K562 (cell line): ENCODE measurements at regions not wholly inside any gene's neighbourhood (a gene's known extent, or its start where the extent isn't known, plus 50 kb on each side); places are given as distances from the start of the nearest gene placed in this dataset.
A peak's percentile ranks its signal among the peaks of the same experiment; 100 is the strongest.

Experiments used
- ATAC-seq: fragments of 200-7000 bp; cut with Tn5 transposase; 3 replicates; pipeline ENCODE4 v1.9.1; 2020; ENCODE audit warnings: moderate library complexity
- BruUV-seq: library from RNA; stranded (reverse); fragments of 400-500 nt; replicated peaks from 2 replicates; lab custom pipeline; 2021; lab: Mats Ljungman, UMichigan
- CTCF ChIA-PET: fragments of 300-600 bp; formaldehyde crosslinking; extraction: SDS; loops from one replicate; lab custom pipeline; 2021; ENCODE audit warnings: low intra/inter-chr PET ratio; lab: Yijun Ruan, JAX
- POLR2A ChIA-PET: fragments of 300-600, 350-650 bp; sonication (Branson Sonifier 250); formaldehyde crosslinking; extraction: SDS; loops from one replicate; lab custom pipeline; 2021; ENCODE audit warnings: antibody characterized with exemption, inconsistent platforms; lab: Yijun Ruan, JAX
- DNase-seq, 4 experiments: peaks; one replicate each; pipeline versions ENCODE4 v3.0.0 to v3.0.0-alpha.2; 2011 to 2018; ENCODE audit warnings: low spot score in 3 of 4, mixed read lengths in 3 of 4; ENCODE audit errors: extremely low read depth in 1 of 4
- FAIRE-seq: peaks from 2 replicates; lab custom pipeline; 2011; peaks lifted over from hg19 to GRCh38; lab: Jason Lieb, UNC
- H2AFZ ChIP-seq: 2 replicates; pipeline ENCODE4 v1.6.0; 2011; ENCODE audit warnings: low read depth, low read length, control low read depth, inconsistent platforms
- H3K27ac ChIP-seq: fragments of 200-600 bp; 3 replicates; pipeline ENCODE4 v1.8.0; 2011; ENCODE audit warnings: low read depth, mild to moderate bottlenecking, control low read depth, inconsistent platforms, low read length, moderate library complexity, mixed read lengths; ENCODE audit errors: extremely low read depth
- H3K27me3 ChIP-seq, 2 experiments: fragments of 300-600 bp in 1 of 2; 2 replicates in 1 of 2; 3 replicates in 1 of 2; pipeline versions ENCODE4 v1.6.0 to v1.8.0; 2011; ENCODE audit warnings: inconsistent platforms in 2 of 2, low read length in 2 of 2, mild to moderate bottlenecking in 1 of 2, mixed read lengths in 1 of 2, moderate library complexity in 1 of 2; ENCODE audit not compliant: control insufficient read depth in 2 of 2, insufficient read depth in 2 of 2
- H3K36me3 ChIP-seq: fragments of 300-600 bp; 3 replicates; pipeline ENCODE4 v1.8.0; 2011; ENCODE audit warnings: mild to moderate bottlenecking, low read length, inconsistent platforms; ENCODE audit not compliant: control insufficient read depth, insufficient read depth
- H3K4me1 ChIP-seq, 2 experiments: fragments of 200-600 bp in 1 of 2; replicated peaks in 1 of 2; 2 replicates in 1 of 2; 3 replicates in 1 of 2; pipeline versions ENCODE4 v1.5.1 to v1.8.0; 2011; ENCODE audit warnings: inconsistent platforms in 2 of 2, low read length in 2 of 2, mild to moderate bottlenecking in 1 of 2, mixed read lengths in 1 of 2, moderate library complexity in 1 of 2; ENCODE audit not compliant: control insufficient read depth in 2 of 2, insufficient read depth in 2 of 2
- H3K4me2 ChIP-seq: 2 replicates; pipeline ENCODE4 v1.6.1; 2011; ENCODE audit warnings: low read length, control low read depth, inconsistent platforms, mixed read lengths; ENCODE audit not compliant: insufficient read depth
- H3K4me3 ChIP-seq: fragments of 200-600 bp; sonication (generic), shearing (Covaris generic); 2 replicates; pipeline ENCODE4 v1.5.1; 2016; ENCODE audit warnings: control low read depth, inconsistent platforms
- H3K79me2 ChIP-seq: fragments of 200-600 bp; 3 replicates; pipeline ENCODE4 v1.8.0; 2011; ENCODE audit warnings: low read length, inconsistent platforms; ENCODE audit not compliant: control insufficient read depth, insufficient read depth
- H3K9ac ChIP-seq, 2 experiments: 2 replicates each; pipeline versions ENCODE4 v1.6.0 to v1.6.1; 2011; ENCODE audit warnings: low read depth in 2 of 2, low read length in 2 of 2, control low read depth in 1 of 2, inconsistent platforms in 1 of 2, mild to moderate bottlenecking in 1 of 2, mixed read lengths in 1 of 2; ENCODE audit not compliant: insufficient read depth in 1 of 2
- H3K9me1 ChIP-seq: one replicate; pipeline ENCODE4 v1.6.0; 2011; ENCODE audit warnings: inconsistent platforms, mild to moderate bottlenecking, low read length, moderate library complexity; ENCODE audit not compliant: control insufficient read depth, insufficient read depth
- H3K9me3 ChIP-seq: replicated peaks from 2 replicates; pipeline ENCODE4 v1.5.1; 2011; ENCODE audit warnings: low read depth, low read length, inconsistent platforms; ENCODE audit not compliant: control insufficient read depth, insufficient read depth
- H4K20me1 ChIP-seq: replicated peaks from 2 replicates; pipeline ENCODE4 v1.6.1; 2011; ENCODE audit warnings: low read length, inconsistent platforms, mixed read lengths; ENCODE audit not compliant: control insufficient read depth, insufficient read depth
- CREBBP ChIP-seq: IDR thresholded peaks from one replicate; pipeline ENCODE4 v1.6.1; 2012; ENCODE audit warnings: low read depth, mild to moderate bottlenecking, control low read depth, inconsistent platforms, low read length
- MEIS2 ChIP-seq: fragments of 450-650 bp; IDR thresholded peaks from 2 replicates; pipeline ENCODE4 v1.6.1; 2014; ENCODE audit warnings: mild to moderate bottlenecking; ENCODE audit not compliant: partially characterized antibody
- PBX2 ChIP-seq, 2 experiments: IDR thresholded peaks in 1 of 2; conservative IDR thresholded peaks in 1 of 2; 2 replicates each; pipeline ENCODE4 v1.6.1; 2016; ENCODE audit warnings: low read depth in 2 of 2, mild to moderate bottlenecking in 1 of 2, missing compliant biosample characterization in 1 of 2, missing genetic modification characterization in 1 of 2, moderate library complexity in 1 of 2
- PPARD ChIP-seq: fragments of 250-450 bp; sonication (Bioruptor Pico); IDR thresholded peaks from 2 replicates; pipeline ENCODE4 v1.8.0; 2022; ENCODE audit warnings: inconsistent platforms, mild to moderate bottlenecking, moderate library complexity
- SNAPC5 ChIP-seq: fragments of 250-450 bp; sonication (Bioruptor Pico); IDR thresholded peaks from 2 replicates; pipeline ENCODE4 v1.8.0; 2021; ENCODE audit warnings: moderate library complexity, mild to moderate bottlenecking, inconsistent platforms
- ZFP30 ChIP-seq: fragments of 250-450 bp; sonication (Bioruptor Pico); IDR thresholded peaks from 2 replicates; pipeline ENCODE4 v1.8.0; 2022; ENCODE audit warnings: moderate library complexity, mild to moderate bottlenecking, inconsistent platforms, borderline replicate concordance
- ZNF217 ChIP-seq: sonication (generic); formaldehyde crosslinking; IDR thresholded peaks from 2 replicates; pipeline ENCODE4 v1.8.0; 2022; ENCODE audit warnings: mild to moderate bottlenecking, missing genetic modification reagents
- WGBS: fragments of 100-300 bp; shearing (Covaris generic); methylation state at CpG from one replicate; pipeline ENCODE4 v1.1.6; 2016; ENCODE audit warnings: low coverage, mixed read lengths; ENCODE audit not compliant: insufficient coverage; ENCODE audit errors: missing lambda C conversion rate; 5-methylcytosine and 5-hydroxymethylcytosine counted together
- in situ Hi-C: fragments of 300-500 bp; cut with MboI; formaldehyde crosslinking; loops from 4 replicates; pipeline ENCODE4 v1.15.0; 2018; ENCODE audit warnings: inconsistent platforms, mixed read lengths
- intact Hi-C: fragments of 100-400 bp; cut with micrococcal nuclease; formaldehyde crosslinking; loops from 2 replicates; pipeline ENCODE4 v1.14.2; 2022

- DNase-seq, result no peak
- FAIRE-seq, result no peak
- H3K4me3 ChIP-seq, result no peak overlapping the region
- no peaks in the 10 kb centered on the region for H3K9me1 ChIP-seq
- TF ChIP-seq SNAPC5 (CRISPR knock-in tag) (no peak), CREBBP (no peak), ZFP30 (CRISPR knock-in tag) (no peak), PPARD (CRISPR knock-in tag) (no peak)
- no TSS peak for BruUV-seq
- no peaks in the 10 kb centered on the region for H3K4me1 ChIP-seq
- H3K9me3 ChIP-seq, result no peaks in the 10 kb centered on the region
- intact Hi-C loops (no loop called here), in situ Hi-C loops (no loop called here)
- peaks cover 0 to 6% of the 10 kb centered on the region in 2 experiments; a peak in 2 of 5 replicates for H3K27me3 ChIP-seq
- no peaks in the 10 kb centered on the region for H3K36me3 ChIP-seq
- ChIA-PET CTCF (no interaction called here), POLR2A (interaction anchor here (0.6 kb wide), 1 partner anchor 183 kb away, joined by 3 read pairs; no protein-coding TSS in a partner anchor)
- H3K4me2 ChIP-seq, result no peak overlapping the region
- H4K20me1 ChIP-seq, result no peaks in the 10 kb centered on the region
- no peak overlapping the region for H3K27ac ChIP-seq
- no peak for ATAC-seq
- H3K9ac ChIP-seq, result no peak overlapping the region
- no peak overlapping the region for H2AFZ ChIP-seq
- no peaks in the 10 kb centered on the region for H3K79me2 ChIP-seq
- WGBS, result 0% methylated on average over 2 of the region's 2 CpGs
Observed at GRCh38 chr4:26133840-26134239, 187.0 kb upstream of the RBPJ start.

GRCh38 chr4:26135331-26135730 is 185.5 kb upstream of the RBPJ start:
- no peak for FAIRE-seq
- ATAC-seq, result no peak

More at GRCh38 chr4:26135331-26135730, 185.5 kb upstream of the RBPJ start:
- Histone ChIP-seq H3K4me3 (no peak overlapping the region), H3K27ac (no peak overlapping the region), H3K4me2 (no peak overlapping the region), H2AFZ (no peak overlapping the region), H4K20me1 (no peaks in the 10 kb centered on the region), H3K4me1 (no peaks in the 10 kb centered on the region), H3K79me2 (no peaks in the 10 kb centered on the region), H3K27me3 (peaks cover 0 to 5% of the 10 kb centered on the region in 2 experiments; a peak in 1 of 5 replicates), H3K9me3 (no peaks in the 10 kb centered on the region), H3K9ac (no peak overlapping the region), H3K36me3 (no peaks in the 10 kb centered on the region), H3K9me1 (no peaks in the 10 kb centered on the region)
- in situ Hi-C loops, result no loop called here
- POLR2A ChIA-PET, result no interaction called here
- no TSS peak for BruUV-seq
- DNase-seq, result no peak
- 0% methylated on average over 4 of the region's 4 CpGs for WGBS
- CTCF ChIA-PET, result no interaction called here
- TF ChIP-seq PBX2 (CRISPR knock-in tag; IDR thresholded peaks at IDR 0.05; ENCODE audit: low read depth), result no peak
- TF ChIP-seq PBX2 (tag; conservative IDR thresholded peaks at IDR 0.05; ENCODE audit: low read depth), result peak; percentile 70
- peak; percentile 33 for TF ChIP-seq MEIS2
- no peak for TF ChIP-seq ZNF217 (CRISPR knock-in tag)
- intact Hi-C loops, result no loop called here
